HUDEP-2 (cell line): ENCODE measurements at regions not wholly inside any gene's neighbourhood (a gene's known extent, or its start where the extent isn't known, plus 50 kb on each side); places are given as distances from the start of the nearest gene placed in this dataset.
"Not testable (repeated sequence)": the region's sequence is repeated elsewhere in the genome, so short reads cannot be mapped to it uniquely, and the experiment has no call there.

Experiments
- DNase-seq, 76 experiments: peaks; one replicate each; lab custom pipeline; 2025; ENCODE audit not compliant: unreplicated experiment in 76 of 76; lab: John Stamatoyannopoulos, UW

DNA sequence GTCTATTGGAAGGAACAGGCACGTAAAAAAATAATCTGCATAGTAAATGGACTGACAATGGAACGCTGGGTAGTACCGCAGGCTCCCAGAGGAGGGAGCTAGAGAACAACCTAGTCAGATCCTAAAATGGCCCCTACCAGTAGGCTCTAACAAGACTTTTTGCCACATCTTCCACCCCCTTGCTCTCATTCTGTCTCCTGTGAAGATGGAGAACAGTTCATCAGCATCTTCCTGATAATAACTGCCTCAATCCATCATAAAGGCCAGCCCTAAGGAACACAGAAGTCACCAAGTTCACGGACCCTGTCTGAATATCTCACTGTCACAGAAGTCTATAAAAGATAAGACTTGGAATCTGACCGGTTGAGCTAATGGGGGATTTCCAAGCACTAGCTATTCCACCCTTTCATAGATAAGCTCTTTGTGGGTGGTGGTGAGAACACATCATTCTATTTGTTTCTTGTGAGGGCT, 133.4 kb downstream of the SLC1A3 start:
- peak in 75 of 76 experiments; percentile 24 to 98 (median 80) for DNase-seq

DNA sequence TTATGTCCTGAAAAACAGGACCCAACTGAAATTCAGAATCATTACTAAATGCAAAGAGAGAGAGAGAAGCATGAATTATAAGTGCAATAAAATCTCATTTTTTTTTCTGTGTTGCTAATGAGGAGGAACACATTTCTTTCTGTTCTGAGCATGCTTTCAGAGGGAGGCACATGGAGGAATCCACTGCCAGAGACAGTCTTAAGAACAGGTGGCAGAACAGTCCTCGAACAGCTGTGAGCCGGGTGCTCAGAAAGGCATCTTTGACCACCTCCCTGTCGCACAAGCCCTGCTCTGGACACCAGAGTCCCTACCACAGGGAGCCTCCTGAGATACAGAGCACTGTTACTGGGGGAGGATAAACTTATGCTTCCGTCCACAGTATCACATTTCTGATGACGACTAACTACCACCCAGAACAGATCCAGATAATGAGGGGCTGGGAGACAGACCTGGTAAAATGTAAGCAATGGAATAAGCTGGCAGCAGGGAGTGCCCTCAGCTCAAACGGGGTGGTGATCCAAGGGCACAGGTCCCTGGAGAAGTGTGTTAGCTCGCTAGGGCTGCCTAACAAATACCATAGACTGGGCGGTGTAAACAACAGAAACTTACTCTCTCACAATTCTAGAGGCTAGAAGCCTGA, 134.0 kb downstream of the SLC1A3 start:
- DNase-seq: peak in 74 of 76 experiments; percentile 9 to 84 (median 56)

DNA sequence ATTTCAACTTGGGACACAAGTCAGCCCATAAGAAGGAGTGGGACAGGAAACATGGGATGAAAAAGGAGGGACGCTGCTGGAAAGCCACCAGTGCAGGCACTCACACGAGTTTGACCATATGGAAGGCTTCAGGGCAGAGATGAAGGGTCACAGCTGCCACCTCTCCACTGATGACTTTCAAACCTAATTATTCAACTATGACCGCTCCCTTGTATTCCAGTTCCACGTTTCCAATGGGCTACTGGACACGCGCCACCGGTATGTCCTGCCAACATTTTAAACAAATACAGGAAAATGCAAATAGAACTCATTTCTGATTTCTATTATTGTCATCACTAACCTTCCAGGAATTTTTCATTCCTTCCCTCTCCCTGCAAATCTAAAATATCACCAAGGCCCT, 134.7 kb downstream of the SLC1A3 start:
- DNase-seq: no peak

DNA sequence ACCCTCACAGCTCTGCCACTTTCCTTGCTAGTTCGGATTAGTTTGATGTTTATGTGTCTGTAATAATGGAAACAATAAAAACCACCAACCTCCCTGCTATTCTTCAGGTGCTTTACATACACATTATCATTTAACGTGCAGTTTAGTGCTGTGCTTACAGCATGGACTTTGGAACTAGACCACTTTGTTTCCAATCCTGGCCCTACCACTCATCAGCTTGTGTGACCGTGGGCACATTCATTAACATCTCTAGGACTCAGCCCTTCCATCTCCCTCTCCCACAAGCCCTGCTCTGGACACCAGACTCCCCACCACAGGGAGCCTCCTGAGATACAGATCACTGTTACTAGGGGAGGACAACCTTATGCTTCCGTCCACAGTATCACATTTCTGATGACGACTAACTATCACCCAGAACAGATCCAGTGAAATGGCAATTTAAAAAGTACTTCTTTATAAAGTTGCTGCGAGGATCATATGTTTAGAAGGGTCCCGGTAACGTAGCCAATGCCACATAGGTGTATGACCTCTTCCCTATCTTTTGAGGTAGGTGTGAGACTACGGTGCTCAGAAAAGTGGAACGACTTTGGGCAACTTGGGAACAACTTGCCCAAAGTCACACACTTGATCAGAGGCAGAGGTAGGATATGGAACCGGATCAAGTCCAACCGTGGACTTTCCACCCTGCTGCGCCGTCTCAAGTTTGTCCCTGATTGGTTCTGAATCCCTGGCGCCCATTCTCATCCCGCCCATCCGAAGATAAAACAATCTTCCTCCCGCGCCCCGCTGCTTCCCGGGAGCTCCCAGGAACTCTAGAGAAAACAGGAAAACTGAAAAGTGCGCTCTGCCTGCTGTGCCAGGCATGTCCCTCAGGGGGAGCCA, 132.4 kb upstream of the NIPBL start:
- DNase-seq: peak in 5 of 76 experiments; percentile 16 to 75 (median 27)

DNA sequence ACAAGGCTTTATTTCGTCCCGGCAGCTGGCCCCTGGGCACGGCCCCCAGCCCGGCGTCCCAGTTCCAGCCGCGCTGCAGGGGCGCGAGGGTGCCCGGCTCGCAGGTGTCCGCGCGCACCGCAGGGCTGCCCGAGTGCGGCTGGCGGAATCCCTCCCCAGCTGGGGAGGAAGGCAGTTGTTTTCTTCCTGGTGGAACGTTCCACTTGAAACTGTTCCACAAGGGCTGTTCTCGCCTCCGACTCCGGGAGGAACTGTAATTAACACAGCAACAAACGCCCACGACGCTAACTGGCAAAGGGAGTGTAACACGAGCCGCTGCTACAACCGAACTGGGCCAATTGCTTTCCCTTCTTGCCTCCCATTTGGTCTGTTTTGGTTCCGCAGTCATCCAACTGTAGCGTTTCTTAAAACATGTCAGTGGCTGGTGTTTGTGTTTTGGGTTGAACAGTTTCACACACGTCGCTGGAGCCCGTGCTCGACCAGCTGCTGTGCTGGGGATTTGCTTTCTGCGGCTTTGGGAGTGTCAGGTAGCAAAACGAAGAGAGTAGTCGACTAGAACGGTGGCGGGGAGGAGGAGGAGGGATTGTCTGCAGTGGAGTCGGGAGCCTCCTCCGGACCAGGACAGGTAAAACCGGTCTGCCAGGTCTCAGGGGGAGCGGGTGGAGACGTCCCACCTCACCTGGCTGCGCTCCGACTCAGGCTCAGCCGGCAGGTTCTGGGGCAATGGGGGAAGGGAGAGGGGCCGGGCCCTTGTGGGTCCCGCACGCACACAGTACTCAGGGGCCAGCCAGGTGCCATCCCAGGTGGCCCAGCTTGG, 131.6 kb upstream of the NIPBL start:
- peak in 64 of 76 experiments; percentile 5 to 78 (median 56) for DNase-seq

DNA sequence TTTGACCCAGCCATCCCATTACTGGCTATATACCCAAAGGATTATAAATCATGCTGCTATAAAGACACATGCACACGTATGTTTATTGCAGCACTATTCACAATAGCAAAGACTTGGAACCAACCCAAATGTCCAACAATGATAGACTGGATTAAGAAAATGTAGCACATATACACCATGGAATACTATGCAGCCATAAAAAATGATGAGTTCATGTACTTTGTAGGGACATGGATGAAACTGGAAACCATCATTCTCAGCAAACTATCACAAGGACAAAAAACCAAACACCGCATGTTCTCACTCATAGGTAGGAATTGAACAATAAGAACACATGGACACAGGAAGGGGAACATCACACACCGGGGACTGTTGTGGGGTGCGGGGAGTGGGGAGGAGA, 128.8 kb upstream of the NIPBL start:
- DNase-seq: not testable (repeated sequence)

DNA sequence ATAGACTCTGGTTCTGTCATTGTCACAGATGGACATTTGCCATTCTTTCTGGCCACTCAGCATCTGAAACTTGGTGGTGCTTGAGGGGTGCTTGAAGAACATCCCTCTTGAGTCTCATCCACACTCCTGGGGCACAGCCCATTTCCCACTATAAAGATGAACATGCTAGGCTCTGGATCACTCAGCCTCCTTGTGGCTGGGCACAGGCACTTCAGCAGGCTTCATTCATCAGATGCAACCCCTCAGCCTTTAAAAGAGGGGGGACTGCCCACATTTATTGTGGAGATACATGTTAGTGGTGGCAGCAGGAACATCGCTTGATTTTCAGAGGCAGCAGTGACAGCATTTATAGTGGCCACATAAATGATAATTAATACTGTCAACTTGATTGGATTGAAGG, 124.7 kb upstream of the NIPBL start:
- peak in 1 of 76 experiments; percentile 7 for DNase-seq

DNA sequence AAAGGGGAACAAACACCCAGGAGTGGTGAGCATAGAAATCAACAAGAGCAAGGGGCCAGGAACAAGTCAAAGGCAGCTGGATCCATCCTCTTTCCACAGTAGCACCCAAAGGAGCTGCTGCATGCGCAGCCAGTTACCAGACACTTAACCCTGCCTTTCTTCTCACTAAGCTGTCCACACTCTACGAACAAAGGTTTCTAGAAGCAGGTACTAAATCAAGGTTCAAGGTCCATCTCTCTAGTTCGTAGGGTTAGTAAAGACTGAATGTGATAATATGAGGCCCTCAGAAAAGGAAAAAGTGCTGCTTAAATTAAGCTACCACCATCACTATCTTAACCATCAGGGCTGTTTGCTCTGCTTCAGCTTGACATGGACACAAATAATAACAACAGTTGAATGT, 121.2 kb upstream of the NIPBL start:
- no peak for DNase-seq

DNA sequence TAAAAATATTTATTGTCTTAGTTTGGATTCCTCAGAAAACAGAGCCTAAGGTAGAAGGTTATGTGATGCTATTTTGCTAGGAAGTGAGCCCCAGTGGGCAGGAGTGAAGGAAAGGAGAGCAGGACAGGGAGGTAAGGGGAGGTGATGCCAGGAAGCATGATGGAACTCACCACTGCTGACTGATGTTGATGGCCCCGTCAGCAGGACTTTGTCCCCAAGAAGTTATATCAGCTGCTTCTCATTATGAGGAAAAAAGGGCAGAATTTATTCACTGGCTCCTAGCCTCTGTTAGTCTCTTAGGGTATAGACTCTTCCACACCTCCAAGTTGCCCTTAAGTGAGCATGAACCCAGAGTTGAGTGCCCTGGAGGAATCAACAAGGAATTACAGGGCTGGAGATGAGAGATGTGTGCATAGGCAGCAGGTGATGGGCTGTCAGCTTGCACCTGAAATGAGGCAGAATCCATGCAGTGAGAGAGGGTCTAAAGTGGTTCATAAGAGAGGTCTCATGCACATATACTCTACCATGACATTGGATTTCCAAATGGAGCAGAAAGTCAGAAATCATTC, 120.6 kb upstream of the NIPBL start:
- DNase-seq: no peak

DNA sequence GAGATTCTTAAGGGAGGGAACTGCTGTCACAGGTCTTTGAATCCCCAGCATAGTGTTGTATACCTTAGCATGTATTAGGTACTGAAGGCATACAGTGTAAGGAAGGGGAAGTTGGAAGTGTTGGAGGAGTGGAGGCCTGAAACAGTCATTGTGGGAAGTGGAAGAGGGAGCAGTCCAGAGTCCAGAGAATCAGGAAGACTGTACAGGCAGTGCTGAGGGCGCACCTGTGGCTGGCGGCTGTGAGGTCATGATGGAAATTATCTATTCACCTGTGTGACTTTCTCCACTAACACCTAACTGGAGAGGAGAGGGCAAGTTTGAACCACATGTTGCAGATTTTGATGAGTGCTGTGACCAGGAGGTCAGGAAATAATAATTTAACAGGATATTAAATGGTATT, 119.7 kb upstream of the NIPBL start:
- DNase-seq: no peak

DNA sequence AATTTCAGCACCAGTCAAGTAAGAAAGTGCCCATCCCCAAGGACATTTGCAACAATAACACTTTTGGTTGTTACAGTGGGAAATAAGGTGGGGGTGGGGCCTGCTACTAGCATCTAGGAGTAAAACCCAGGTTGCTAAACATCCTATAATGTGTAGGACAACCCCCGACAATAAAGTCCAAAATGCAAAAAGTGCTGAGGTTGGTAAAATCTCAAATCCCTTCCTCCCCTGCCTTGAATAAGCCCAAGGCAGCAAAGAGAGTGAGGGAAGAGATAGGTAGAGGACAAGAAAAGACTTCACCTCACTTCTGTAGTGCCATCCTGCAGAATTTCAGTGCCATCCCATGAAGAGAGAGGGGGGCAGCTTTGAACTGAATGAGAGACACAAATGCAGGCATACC, 117.5 kb upstream of the NIPBL start:
- no peak for DNase-seq

DNA sequence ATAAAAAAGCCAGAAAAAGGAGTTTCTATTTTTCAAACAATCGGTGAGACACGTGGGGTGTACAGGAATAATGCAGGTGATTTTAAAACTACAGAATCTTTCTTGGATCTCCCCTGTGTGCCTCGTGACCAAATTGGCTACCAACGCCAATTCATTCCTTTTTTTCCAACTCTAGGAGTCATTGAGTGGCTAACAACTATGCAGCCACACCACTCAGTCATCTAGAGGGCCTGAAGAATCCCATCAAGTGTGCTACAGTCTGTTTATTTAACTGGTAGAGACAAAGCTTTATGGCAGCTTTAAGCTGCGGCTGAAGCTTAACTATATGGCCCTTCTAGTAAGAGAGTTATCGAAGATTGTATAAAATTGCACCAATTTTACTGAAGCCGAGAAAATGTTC, 113.1 kb upstream of the NIPBL start:
- no peak for DNase-seq

DNA sequence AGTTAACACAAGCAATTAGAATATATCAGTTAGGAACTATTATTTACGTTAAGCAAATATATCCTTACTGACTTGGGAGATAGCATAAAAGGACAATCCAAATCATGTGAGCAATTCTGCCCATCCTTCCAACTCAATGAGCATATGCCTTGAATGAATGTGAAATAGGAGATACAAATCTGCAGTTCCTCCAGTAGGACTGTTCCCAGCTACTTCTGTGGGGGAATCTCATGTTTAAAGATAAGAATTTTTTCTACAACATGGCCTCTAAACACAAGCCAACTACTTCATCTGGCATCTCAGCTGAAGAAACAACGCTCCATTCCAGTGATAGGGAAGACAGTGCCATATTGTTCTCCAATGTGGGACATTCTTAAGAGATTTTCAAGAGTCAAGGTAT, 110.7 kb upstream of the NIPBL start:
- DNase-seq: no peak

DNA sequence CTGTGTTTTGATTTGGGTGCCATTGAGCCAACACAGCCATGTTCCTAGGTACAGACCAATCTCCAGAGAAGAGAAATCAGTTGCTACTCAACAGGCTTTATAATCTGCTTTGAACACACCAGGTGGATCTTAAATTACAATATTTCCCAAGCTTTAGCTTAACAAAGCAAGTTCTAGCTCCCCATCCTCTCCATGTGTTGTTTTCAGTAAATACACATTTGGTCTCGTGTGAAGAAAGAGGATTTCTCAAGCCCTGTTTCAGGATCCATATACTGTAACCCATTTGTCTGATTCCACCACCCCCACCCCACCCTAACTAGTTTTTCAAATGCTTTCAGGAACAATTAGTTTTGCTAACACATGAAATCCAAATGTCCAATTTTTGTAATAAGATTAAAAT, 109.6 kb upstream of the NIPBL start:
- DNase-seq: no peak

DNA sequence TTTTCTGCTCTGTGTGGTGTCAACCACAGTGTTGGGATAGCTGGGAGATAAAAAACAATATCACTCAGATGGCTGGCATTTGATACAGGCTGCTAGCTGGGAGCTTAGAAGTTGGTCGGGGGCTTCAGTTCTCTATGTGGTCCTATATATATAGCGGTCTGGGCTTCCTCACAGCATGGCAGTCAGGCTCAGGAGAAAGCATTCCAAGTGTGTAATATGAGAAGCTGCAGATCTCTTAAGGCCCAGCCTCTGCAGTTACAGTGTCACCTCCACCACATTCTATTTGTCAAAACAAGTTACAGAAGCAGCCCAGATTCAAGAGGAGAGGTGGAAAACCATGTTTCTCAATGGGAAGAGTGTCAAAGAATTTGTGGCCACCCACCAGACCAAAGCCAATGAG, 108.1 kb upstream of the NIPBL start:
- no peak for DNase-seq

DNA sequence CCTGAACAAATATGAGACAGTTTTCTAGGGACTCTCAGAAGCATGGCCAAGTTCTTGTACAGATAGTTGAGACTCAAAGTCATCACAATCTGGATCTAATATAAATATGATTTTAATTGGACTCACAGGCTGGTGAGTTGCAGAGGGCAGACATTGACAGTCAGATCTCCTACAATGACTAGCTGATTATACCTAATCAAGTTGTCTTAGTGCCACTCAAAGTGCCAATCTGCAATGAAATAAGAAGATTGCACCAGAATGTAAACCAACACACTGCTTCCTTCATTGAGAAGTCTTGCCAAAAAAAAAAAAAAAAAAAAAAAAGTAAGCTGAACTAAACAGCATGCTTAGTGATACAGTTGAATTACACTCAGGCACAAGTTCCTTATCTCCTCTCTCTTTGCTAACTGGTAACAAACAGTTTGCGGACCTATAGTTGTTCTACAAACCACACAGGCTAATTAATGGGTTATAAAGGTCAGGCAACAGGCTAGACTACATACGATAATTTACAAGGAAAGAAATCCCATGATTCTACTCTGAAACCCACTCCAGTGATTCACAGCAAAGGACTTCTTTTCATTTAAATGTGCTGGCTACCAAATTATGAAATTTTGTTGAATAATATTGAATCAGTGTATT, 107.3 kb upstream of the NIPBL start:
- no peak for DNase-seq

DNA sequence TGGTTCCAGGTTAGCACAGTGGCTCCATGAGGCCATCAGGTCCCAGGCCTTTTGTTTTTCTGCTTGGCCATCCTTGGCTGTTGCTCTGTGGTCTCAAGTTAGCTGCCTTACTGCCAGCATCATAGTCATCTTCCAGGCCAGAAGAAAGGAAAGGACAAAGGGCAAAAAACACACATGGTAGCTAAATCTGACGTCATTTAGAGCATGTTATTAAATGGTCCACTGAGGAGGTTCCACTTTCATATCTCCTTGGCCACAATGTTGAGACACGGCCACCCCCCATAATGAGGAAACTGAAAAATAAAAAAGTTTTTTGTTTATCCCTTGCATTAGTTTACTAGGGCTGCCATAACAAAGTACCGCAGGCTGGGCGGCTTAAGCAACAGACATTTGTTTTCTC, 106.4 kb upstream of the NIPBL start:
- DNase-seq: no peak

DNA sequence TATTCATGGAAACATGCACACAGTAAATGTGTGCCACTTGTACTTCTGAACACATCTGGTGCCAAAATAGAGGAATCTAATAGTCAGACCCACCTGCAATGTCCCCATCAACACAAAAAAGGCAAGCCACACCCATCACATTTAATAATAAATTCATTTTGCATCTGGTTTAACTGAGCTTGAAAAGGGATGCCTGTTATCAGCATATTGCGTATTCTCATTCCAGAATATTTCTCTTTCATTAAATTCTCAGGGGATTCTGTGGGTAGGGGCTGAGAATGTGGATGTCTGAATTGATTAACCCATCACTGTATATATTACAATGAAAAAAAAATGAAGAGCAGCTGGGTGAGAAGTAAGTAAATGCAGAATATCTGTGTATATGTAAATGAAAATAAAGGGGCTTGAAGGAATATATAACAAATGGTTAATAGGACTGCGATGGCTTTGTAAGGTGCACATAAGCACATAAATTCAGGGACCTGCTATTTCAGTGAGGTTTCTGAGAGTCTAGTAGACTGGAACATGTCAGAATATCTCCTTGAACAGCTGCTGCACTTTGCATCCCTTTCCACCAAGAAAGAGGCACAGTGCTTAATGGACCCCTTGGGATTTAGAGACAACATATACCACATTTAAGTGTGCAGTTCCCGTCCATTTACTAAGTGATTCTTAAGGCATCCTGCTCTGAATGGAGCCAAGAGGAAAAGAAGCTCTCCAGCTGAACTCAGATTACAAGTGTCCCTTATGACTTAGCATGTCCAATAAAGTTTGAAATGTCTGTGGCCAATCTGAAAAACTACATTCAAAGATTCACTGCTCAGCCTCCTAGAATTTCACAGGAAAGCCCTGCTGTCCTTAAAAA, 104.1 kb upstream of the NIPBL start:
- DNase-seq: no peak

DNA sequence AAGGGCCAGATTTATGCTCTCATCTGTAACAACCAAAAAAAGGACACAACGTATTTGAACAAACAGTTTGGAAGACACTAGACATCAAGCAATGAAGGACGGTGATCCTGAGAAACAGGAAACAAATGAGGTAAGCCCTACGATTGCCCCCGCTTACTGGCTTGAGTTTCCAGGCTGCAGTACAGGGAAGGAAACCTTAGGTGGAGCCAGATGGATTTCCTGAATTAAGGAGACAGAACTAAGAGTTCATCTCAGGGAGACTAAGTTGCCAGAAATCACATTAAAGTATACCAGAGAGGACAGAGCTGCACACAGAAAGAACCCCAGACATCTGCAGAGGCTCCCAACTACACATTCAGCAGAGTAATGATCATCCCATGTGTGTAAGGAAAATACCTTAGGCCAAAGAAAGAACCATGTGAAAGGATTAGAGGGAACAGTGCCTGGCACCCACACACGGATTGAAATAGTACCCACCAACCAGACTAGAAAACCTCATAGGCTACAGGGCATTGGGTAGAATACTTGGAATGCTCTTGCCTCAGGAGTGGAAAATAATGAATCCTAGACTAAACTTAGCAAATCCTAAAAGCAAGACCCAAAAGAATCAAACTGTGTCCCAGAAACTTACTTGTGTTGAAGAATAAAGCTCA, 99.3 kb upstream of the NIPBL start:
- DNase-seq: no peak
